Stimulated activated naive CD8-positive, alpha-beta T cell treated with anti-CD3 and anti-CD28 coated beads, Interleukin-15, Interleukin-2, amounts not matched to agents 100 U/mL and 50 U/mL, for 24 hours (primary cell): ENCODE measurements at regions not wholly inside any gene's neighbourhood (a gene's known extent, or its start where the extent isn't known, plus 50 kb on each side); places are given as distances from the start of the nearest gene placed in this dataset.

ENCODE experiments used
- ATAC-seq: fragments of 150-1000 bp; cut with Tn5 transposase; one replicate; pipeline ENCODE4 v1.10.0; 2021
- DNase-seq: peaks from one replicate; pipeline ENCODE4 v3.0.0; 2021

DNA sequence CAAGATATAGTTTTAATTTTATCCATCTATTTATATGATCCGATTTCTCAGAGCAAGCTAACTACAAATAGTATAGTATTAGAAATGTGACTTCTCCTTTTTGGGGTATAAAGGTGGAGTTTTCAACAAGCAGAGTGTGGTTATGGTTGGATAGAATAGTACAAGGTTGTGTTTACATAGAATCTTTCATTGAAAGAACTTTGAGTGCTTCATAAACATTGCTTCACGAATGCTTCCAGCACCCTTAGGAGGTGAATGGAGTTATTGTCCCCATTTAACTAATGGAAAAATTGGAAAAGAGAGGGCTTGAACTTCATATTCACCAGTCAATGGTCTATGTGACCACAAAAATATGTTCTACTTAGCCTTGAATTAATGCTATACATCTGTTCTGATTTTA is 134.1 kb upstream of the CITED2 start:
- no peak for DNase-seq
- no peak for ATAC-seq

DNA sequence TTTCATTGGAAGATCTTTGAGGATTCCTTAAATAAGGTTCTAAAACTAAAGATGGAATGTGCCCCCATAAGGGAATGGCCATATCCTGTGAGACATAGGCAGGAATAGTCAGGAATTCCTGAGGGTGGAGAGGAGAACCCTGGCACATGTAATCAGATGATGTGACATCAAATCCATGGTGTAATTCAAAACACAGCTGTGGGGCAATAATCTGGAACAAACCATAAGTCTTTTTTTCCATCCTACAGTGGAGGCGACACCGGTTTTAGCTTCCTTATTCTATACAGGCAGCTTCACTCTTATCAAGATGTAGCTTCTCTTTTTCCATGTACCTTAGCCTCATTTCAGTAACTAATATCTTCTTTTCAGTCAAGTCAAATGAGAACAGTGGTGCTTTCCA is 133.6 kb upstream of the CITED2 start:
- no peak for DNase-seq

DNA sequence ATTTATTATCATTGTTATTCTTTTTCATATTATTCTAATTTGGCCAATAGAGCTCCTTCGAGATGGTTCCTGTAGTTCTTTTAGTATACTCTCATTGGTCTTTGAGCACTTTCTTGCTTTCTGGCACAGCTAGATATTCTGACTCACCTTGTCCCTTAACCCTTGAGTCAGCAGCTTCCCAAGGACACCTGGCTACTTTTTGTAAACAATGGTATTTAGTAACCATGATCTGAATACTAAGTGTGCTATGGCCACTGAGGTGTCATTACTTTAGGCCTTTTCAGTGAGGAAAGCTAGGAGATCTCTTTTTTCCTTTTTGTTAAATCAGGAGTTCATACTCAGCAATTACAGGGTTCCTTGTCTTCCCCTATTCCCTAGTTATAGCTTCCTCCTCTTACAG is 126.5 kb upstream of the CITED2 start:
- ATAC-seq (no peak), DNase-seq (no peak)

More for the DNA sequence above, 133.6 kb upstream of the CITED2 start:
- no peak for ATAC-seq

DNA sequence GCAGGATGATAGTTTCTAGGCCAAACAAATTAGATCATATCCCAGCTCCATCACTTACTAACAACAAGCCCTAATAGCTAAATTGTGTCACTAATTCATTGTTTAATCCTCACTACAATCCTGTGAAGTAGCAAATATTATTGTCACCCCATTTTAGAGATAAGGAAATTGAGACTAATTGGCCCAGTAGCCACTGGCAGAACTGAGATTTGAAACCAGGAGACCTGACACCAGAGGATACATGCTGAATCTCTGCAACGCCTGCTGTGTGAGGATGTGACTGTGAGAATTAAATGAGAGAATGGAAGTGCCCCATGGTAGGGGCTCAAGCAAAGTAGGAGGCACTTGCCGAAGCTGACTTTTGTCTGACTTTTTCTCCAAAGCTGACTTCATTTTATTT is 124.3 kb upstream of the CITED2 start:
- no peak for ATAC-seq
- no peak for DNase-seq

DNA sequence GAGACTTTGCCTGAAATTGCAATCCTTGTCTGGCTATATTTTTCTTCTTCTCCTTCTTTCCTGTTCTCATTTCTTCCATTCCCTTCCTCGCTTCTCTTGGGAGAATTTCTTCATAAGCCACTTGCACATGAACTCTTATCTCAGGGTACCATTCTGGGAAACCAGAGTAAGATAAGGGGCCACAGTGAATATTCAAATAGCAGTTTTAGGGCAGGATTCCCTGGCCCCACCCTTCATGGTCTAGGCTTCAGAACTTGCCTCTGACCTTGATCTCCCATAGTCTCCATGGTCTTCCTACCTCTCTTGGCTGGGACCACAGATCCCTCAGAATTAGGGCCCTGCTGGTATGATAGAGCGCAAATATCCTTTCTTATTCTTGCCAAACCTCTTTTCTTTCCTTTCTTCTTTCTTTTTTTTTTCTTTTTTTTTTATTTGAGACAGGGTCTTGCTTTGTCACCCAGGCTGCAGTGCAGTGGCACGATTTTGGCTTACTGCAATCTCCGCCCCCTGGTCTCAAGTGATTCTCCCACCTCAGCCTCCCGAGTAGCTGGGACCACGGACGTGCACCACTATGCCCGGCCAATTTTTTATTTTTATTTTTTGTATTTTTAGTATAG is 123.0 kb upstream of the CITED2 start:
- ATAC-seq: no peak
- DNase-seq: no peak

DNA sequence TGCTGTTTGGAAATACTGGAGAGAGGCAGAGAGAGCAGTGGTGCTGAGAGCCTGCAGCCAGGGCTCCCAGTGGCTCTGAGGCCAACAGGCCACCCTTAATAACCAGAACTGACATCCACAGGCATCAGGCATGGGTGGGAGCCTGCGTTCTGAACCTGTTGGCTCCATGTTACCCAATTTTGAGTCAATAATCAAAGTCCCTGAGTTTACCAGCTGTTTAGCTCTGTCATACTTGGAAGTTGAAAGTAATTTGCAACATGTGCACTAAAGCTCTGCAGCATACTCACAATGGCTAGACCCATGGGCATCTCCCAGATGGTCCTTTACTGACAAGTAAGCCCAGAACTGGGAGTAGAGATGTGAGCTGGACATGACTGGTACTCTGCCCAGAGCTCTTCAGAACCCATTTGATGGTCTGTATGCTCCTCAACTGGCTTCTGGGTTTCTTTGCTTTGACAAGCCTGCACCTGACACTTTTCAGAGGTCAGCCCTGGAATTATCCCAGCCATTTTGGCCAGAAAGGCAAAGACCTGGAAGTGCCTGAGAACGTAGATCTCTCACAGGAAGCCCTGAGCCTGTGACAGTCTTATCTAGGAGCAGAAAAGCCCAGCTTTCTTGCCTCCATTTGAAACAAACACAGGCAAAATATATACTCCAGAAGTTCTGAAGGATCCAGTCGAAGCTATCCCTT is 122.4 kb upstream of the CITED2 start:
- ATAC-seq (no peak), DNase-seq (no peak)

DNA sequence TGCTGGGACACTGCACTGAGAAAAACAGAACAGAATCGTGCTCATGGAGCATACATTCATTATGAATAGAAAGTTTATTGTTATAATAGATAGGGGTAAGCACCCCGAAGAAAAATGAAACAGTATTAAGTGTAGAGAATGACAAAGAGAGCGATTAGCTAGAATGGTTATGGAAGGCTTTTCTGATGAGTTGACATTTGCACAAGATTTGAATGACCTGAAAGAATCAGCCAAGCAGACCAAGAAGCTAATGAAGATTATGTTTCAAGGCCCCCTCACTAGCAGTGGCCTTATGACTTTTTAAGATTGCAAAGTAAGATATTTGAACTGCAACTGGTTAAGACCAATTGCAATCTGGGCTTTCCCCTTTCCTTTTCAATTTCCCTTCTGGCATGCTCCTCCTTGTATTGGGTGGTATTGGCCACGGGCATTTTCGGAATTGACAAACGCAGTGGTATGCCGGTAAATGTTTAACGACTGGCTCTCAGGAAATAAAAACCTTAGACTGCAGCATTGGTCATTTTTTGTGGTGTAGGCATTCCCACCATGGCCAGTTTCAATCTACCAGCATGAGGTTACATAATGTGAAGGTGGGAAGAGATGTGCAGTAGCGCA is 120.0 kb upstream of the CITED2 start:
- DNase-seq (no peak), ATAC-seq (no peak)

DNA sequence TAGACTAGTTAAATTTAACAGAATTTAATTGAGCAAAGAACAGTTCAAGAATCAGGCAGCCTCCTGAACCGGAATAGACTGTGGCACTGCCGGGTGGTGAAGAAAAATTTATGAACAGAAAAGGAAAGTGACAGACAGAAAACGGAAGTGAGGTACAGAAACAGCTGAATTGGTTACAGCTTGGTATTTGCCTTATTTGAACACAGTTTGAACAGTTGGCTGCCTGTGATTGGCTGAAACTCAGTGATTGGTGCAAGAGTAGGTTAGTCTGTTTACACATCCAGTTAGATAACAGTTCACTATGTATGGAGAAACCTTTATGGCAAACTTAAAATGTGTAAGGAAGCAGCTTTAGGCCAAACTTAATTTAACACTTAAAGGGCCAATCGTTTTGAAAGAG is 116.0 kb upstream of the CITED2 start:
- ATAC-seq: no peak
- no peak for DNase-seq

DNA sequence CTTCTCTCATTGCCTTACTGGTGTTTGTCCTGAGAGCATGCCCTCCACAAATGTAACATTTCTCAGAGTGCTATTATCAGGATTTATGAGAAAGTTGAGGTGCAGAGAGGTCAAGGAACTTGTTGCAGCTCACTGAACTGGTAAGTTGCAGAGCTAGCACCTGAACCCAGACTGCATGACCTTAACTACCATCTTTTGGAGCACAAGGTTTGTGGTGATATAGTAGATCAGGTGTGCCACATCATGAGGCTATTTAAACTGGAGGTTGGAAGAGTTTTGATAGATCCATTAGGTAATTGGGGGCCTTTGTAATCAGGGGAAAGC is 112.0 kb upstream of the CITED2 start:
- DNase-seq (no peak), ATAC-seq (no peak)

DNA sequence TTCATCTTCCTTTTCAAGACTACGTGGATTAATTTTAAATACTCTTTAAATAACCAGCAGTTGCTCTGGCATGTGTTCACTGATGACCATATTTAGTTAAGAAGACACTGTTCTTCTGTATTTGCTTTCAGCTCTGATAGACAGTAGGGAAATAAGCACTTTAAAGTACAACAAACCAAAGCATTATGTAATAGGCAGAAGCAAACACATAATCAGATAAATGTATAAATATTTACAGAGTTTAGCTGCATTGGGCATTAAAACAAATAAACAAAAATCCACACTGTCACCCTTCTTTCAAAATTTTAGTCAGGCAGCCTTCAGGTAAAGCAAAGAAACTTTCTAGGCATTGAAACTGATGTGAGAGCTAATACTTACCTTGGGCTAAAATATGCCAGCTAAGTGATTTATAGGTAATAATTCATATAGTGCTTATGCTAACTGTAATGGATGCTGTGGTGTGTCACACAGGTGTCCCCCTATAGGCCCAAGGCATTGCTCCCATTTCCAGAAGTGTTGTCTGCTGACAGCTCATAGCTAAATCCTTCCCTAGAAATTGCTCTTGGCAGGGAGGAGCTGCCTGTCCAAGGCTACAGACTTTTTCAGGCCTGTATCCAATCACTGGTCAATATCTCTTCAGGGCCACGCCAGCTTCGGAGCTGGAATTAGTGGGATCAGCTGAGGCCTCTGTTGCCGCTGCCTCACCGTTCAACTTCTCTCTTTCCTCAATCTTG is 111.5 kb upstream of the CITED2 start:
- ATAC-seq (no peak), DNase-seq (no peak)

DNA sequence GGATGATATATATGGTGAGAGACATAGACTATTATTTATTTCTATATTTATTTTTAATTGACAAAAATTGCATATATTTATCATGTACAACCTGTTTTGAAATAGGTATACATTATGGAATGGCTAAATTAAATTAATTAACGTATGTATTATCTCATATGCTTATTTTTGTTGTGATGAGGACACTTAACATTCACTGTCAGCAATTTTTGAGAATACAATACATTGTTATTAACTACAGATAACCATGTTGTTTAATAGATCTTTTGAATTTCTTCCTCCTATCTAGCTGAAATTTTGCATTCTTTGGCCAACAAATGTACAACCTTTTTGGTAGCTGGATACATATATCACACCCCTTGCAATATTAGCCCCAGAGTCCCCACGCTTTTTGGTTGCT is 110.7 kb upstream of the CITED2 start:
- ATAC-seq (no peak), DNase-seq (no peak)

DNA sequence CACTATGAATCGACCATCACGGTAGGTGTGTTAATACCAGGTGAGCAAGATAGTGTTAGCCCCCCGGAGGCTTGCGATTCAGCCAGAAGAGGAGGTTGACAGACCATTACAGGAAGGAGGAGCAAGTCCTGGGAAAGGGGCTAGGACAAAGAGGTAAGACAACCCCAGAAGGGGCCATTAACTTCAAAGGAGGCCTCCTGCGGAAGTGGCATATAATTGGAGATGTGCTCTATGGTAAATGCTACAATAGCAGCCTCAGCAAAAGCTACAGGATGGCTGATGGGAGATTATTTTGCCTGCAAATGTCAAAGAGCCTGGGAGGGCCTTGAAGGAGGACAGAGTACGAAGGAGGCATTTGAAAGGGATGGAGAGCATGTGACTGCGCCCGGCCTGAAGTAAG is 108.6 kb upstream of the CITED2 start:
- ATAC-seq: no peak

DNA sequence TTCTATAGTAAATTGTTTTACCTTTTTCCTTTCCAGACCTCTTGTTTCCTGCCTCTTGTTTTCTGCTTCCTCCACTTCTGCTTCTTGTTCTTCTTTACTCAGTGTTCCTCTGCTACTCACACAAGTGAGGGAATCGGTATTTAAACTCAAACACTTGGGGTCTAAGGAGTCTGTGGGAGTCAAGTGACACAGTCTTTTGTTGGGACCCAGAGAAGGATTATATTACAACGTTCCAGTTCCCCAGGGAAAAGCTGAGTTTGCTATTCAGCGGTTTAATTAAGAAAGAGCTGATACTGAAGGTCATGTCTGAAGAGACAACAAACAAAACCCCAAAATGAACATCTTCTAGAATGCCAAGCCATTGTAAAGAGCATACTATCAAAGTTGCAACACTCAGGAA is 107.8 kb upstream of the CITED2 start:
- no peak for DNase-seq
- ATAC-seq: no peak

More for the DNA sequence above, 108.6 kb upstream of the CITED2 start:
- DNase-seq: no peak

DNA sequence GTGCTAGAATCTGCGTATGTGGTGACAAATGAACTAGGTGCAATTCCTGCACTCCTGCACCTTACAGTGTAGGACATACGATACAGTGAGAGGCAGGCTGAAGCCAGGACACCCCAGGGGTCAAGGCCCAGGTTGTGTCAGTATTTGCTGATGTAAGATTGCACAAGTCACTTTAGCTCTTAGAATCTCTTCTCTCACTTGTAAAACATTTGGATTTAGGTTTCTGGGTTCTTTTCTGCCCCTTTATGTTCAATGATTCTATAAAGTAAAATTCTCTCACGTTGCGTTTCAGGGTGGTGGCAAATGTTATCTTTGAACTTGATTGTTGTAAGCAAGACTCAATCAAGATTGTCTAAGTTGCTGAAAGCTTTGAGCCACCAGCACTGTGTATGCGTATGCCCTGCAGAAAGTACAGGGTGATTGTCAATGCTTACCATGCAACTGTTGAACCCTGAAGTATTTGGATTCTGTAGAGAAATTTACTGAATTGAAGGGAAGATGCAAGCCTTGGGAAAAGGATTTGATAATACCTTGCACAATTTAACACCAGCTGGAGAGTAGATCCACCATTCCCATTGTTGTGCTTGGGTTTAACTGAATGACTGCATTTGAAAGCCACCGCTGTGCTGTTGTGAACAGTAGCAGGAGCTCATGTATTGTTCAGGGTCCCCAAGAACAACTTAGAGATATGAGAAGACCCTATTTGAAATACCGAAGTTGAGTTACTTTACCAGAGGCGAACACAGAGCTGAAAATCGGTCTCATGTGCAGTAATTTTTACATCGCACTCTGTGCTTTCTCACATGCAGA is 106.1 kb upstream of the CITED2 start:
- DNase-seq (no peak), ATAC-seq (no peak)

DNA sequence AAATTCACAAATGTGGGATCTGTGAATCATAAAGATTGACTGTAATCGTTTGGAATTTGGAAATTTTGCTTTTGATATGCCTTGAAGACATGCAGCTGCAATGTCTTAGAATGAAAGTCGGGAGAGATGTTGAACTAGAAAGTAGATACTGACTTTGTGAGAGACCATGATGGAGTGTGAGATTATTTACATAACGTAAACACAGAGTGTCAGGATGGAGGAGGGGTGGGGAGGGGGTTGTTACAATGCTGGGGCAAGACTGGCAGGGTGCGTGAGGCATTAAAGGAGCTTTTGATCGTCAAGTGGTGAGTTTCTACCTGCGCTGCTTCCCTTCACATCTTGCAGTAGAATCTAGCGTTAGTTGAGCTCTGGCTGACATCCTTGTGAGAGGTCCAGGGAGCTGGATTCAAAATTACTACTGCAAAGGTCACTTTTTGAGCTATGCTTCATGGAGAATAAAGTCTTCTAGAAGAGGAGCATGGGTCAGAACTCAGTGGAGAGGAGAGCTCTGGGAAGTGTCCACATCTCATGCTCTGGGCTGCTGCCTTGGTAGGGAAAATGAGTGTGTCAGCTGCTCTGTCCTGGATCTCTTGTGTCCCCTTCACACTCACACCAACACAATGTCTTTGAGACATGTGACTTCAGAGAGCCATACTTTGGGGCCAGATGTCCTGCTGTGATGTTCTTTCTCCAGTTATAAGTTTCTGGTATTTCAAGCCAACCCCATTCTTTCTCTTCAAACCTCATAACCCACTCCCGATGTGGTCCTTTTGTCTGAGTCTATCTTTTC is 105.2 kb upstream of the CITED2 start:
- no peak for ATAC-seq

DNA sequence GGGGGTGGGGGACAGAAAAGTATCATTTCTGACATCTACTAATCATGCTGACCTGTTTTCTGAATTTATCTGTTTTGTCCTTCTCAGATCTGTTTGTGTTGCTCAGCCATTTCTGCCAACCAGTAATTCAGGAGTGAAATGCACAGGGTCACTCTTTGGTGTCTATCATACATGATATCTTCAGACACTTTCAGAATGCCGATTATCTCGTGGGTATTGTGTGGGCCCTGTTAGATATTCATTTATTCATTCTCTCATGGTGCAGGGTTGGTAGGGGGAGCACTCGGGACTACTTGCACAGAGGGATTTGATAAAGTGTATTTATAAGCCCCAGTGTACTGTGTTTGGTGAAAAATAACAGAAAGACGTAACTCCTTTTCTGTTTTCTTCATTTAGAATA is 101.2 kb upstream of the CITED2 start:
- ATAC-seq: no peak
- DNase-seq: no peak

More for the DNA sequence above, 105.2 kb upstream of the CITED2 start:
- no peak for DNase-seq

DNA sequence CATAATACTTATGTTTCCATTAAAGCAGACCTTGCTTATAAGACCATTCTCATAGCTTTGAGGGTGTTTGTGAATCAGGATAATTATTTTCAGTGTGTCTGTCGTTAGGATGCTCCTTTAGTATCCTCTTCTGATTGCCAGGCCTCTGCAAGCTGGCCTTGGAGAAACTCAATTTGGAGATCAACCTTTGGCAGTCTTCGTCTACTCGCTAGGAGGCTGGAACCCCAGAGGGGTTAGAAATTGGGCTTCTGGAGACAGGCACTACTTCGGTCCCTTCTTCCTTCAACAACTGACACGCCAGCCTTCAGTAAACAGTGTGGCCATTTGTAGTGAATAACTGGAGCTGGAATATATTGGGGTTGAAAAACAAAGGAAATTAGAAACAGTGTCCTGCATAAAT is 100.8 kb upstream of the CITED2 start:
- no peak for DNase-seq
- ATAC-seq: no peak

DNA sequence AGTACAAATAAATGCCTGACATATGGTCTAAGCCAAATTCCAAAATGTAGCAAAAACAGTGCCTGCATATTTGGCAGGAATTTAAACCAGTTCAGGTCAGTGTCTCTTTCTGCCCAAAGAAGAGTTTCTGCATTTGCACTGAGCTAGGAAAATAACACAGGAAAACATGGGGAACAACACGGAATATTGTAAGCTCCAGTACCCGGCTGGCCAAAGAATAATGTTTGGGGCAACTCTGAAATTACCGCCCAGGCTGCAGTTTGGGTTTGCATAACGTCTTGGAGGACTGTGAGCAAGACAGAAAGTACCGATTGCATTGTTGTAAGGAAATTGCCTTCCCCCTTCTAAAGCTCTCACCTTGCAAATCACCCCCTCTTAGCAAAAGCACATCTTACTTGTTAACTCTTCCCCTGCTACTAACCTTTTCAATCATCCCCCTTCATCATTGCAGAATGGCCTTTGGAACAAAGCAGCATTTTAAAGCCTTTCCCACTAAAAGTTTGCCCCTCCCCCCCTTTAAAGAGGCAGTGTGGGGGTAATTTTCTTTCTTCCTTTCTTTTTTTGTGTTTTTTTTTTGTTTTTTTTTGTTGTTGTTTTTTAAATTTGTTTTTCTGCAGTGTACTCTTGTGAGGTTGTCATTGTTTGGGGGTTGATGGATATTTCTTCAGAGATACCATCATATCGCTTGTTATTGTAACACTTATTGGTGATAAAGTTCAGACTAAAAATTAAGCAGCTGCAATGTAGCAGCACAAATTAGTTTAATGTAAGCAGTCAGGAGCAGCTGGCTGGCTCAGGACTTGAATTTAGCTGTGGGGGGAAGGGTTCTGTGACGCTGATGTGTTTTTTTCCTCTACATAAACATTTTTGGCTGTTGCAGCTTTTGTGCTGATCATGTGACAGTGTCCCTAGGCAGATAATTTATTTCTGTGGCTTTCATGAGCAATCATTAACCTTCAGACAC is 100.0 kb upstream of the CITED2 start:
- ATAC-seq (no peak), DNase-seq (no peak)

DNA sequence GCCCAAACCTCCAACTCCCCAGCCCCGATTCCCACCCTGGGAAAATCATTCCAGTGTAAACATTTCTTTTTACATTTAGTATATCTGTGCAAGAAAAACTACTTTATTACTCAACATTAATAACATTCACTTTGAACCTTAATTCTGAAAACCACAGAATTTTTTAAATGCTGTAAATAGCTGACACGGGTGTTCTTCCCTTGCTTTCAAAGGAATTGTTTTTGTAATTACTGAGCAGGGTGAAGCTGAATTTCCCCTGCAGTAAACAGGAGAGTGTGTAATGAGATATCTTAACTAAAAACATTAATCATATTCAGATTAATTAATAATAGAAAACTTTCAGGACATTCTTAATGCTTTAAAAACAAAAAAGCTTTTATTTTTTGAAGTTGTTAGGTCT is 99.3 kb upstream of the CITED2 start:
- ATAC-seq: no peak
- DNase-seq: no peak

DNA sequence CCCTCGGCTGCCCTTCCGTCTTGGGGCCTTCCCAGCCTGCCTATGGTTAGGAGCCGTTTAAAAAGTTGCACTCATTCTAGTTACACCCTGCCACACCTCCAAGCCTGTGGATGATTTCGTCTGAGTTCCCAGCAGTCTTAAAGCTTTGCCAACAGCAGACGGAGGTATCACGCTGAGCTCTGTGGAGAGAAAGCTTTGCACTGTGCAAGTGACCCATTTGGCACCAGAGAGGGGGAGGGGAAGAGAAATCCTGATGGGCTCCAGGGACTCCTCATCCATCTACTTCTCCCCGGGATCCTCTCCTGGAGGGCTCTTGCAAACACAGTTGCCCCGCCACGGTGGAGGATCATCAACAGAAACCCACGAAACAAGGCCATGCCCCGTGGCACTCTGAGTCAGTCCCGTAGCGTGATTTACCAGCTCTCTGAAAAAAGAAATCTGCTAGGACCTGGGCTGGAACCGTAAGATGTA is 98.8 kb upstream of the CITED2 start:
- no peak for DNase-seq
- ATAC-seq: no peak
